Right lung (tissue), 2 donors: ENCODE measurements at regions not wholly inside any gene's neighbourhood (a gene's known extent, or its start where the extent isn't known, plus 50 kb on each side); places are given as distances from the start of the nearest gene placed in this dataset.

ENCODE experiments used
- DNase-seq, 2 donors: peaks; one replicate each; pipeline ENCODE4 v3.0.0-alpha.2; 2013

DNA sequence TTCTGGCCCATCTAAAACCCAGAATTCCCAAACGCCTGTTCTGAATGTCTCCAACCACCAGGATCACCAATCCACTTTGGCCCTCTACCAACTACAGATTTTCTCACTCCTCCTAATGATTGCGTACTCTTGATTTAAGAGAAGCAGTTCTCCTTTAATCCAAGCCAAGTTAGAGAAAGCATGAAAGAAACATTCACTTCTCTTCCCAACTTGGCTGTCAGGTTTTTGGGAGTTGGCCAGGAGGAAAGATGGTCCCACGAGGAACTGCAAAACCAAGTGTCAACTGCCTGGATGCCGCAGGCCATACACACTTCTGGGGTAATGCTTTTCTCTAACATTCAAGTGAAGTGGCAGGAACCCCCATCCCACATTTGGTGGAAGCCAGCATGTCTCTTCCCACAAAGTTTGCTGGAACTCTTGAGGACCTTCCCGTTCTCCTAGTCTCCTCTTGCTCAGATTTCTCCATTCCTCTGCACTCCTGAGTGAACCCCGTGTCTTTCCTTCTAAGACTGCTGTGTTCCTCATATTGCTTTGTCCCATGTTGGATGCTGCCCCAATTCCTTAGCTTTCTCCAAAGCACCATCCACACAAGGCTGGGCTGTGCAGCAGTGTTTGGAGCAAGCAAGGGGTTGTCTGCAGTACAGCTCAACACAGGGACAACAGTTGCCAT is 138.5 kb upstream of the LGALSL start:
- DNase-seq, result no peak

DNA sequence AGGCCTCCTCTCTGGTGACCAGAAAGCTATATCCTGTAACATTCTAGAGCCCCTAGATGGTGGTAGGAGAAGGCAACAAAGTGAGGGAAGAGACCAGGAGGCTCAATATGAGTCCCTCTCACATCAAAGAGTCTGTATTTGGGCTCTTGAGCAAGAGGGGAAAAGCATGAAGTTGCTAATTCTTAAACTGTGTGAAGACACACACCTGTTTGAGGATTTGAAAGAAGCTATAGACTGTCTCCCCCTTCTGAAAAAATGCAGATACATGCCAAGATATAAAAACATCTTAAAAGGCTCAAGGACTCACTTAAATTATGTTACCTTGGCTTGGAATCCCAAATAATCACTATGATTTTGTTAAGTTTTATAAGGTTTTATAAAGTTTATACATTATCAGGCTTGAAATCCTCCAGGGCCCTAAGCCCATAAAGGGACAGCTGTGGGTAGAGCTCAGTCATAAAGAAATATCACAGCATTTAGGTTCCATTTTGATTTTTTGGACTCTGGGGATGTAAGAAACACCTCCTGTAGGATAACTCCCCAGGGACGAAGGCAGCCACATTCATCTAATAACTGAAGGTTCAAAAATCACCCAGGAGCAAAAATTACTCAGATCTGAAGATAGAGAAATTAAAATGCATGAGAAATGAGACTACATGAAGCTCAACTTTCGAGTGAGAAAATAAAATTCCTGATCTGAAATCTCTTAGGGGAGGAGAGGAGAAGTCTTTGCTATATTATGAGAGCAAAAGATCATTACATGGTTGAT is 136.1 kb upstream of the LGALSL start:
- DNase-seq, result no peak

DNA sequence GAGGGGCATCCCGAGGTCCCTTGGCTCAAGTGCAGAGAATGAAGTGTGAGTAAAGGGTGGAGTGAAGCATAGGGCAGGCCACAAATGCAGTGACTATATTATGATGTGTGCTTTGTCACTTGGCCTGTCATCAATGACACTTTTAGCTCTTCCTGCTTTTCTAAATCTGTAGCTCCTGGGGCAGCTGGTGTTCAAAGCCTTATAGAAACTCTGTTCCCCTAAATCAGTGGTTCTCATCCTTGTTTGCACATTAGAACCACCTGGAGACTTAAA is 135.6 kb upstream of the LGALSL start:
- no peak for DNase-seq

DNA sequence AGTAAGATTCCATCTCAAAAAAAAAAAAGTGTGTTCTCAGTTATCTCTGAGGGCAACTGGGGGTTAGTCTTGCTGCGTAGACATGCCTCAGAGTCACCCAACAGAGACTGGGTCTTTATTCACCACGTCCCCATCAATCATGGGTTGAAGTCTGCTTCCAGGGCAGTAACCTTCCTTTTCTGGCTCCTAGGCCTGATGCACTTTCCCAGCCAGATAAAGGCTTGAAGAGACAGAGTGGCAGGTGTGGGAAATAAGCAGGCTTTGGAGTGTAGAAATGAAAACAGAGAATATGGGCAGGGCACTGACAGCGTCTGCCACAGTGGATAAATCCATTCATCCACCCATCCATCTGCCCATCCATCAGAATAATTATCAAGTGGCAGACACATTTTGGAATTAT is 134.1 kb upstream of the LGALSL start:
- DNase-seq, result no peak

DNA sequence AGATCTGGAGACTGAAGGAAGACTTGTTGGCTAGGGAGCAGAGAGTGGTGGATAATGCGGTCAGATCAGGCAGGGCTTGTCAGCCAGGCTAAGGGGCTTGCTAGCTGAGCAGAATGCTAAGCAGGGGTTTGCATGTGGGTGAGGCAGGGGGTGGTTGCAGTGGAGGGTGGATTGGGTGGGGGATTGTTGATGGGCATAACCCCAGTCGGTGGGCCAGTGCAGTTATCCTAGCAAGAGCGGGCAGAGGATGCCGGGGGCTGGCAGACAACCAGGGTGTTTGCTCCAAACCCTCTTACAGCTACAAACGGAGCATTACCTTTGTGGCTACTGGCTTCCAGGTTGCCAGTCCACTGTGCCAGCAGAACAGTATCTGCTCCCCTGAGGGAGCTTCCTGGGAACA is 131.5 kb upstream of the LGALSL start:
- no peak for DNase-seq

DNA sequence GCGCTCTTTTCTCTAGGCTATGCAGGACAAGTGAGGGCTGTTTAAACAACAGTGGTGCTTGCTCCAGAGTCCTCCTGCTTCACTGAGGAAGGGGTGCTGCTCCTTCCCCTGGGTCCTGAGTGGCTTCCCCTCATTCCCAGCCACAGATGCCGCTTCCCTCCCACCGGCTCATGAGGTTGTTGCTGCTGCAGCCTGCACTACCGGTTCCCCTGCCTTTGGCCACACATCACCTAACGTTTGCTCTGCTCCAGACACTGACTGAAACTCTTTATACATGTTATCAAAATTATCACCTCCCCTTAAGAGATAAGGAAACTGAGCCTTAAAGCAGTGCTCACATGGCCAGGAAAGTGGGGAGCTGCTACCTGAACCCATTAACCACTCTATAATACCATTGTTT is 130.8 kb upstream of the LGALSL start:
- DNase-seq, result no peak

DNA sequence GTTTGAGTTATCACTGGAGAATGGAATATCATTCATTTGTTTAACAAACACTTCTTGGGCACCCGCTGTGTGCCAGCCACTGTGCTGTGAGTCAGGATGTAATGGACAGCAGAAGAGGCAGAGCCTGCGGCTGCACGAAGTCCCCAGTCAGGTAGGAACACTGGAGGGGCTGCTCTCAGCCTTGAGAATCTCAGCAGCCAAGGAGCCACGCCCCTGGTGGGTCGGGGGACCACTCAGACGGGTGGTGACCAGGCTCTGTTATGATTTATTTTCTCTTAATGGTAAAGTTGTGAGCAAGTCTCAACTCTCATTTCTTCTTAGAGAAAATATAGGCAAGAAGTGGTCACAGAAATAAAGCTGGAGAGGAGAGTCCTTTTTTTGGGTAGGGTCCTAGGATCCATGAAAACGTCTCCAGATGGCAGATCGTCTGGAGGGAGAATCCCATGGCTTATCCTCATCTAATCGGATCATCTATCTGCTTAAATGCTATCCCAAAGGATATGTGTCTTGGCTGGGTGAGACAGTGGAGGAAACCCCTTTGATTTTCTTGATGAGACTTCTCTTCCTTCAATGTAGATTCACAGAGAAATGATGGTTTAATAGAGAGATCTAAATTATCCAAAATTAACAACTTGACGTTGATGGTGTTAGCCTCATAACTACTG is 129.1 kb upstream of the LGALSL start:
- no peak for DNase-seq

DNA sequence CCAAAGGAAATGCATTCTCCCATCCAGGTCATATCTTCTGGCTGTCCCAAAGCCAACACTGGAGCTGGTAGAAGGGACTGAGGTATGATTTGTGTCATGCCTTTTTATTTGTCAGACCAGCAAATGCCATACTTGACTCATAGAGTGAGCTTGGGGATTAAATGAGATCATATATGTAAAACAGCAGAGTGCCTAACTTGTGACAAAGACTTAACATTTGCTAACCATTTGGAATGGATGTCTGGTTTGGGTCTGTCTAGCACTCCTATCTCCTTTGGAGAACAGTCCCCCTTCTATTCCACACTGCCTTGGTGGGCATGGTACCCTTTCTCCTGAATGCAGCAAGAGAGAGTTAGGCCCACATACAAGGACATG is 128.5 kb upstream of the LGALSL start:
- no peak for DNase-seq

DNA sequence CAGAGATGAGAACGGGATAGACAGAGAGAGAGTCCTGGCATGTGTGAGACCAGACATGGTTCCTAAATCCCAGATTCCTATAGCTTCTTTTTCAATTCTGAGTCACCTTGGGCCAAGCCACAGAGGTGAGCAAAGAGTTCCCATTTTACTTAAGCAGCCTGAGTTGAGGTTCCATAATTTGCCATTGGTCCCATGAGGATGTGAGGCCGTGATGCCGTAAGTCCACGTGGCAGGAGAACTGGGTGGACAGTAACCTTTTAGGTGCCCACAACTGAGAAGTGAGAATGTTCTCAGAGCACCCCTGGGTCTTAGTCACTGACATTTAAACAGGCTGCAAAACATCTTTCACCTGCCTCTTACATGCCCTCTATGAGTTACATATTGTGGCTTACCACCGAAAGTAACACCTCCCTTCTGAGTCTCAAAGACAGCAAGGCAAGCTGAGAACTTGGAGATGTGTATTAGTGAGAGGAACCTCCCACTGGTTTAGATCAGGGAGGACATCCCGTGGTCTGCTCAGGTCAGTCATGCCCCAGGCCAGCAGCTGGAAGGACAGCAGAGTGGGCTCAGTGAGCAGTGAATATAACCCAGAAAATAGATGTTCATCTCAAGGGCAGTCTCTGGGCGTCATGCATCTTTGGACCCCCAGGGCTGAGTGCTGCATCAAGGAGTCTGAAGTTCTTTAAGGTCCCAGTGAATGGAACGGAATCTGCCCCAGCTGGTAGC is 127.9 kb upstream of the LGALSL start:
- no peak for DNase-seq

DNA sequence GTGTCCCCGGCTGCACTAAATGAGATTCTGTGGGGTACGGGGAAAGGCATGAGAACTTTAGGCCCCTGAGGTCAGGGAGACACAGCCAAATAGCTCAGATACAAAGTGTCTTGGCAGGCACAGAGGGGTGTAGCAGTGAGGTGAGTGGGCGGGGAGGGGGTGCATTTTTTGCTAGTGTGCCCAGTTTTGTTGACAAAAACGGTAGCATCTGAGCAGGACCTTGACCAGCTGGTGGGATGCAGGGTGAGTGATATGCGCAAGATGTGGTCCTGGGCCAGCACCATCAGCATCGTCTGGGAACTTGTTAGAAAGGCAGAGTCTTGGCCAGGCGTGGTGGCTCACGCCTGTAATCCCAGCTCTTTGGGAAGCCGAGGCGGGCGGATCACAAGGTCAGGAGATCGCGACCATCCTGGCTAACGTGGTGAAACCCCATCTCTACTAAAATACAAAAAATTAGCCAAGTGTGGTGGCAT is 127.3 kb upstream of the LGALSL start:
- DNase-seq, result no peak

DNA sequence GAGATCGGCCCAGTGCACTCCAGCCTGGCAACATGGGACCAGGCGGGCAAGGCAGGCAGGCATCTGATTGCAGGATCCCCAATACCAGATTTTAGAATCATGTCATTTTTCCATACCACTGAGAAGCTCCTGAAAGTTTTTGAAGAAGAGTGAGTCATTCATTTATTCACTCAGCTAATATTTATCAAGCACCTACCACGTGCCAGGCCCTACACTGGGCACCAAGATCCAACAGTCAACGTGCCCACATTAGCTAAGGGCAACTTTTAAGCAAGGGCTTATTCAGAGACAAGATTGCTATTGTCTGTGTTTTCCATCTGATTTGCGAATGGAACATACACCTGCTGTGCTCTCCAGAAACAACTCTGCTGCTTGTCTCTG is 126.8 kb upstream of the LGALSL start:
- no peak for DNase-seq

DNA sequence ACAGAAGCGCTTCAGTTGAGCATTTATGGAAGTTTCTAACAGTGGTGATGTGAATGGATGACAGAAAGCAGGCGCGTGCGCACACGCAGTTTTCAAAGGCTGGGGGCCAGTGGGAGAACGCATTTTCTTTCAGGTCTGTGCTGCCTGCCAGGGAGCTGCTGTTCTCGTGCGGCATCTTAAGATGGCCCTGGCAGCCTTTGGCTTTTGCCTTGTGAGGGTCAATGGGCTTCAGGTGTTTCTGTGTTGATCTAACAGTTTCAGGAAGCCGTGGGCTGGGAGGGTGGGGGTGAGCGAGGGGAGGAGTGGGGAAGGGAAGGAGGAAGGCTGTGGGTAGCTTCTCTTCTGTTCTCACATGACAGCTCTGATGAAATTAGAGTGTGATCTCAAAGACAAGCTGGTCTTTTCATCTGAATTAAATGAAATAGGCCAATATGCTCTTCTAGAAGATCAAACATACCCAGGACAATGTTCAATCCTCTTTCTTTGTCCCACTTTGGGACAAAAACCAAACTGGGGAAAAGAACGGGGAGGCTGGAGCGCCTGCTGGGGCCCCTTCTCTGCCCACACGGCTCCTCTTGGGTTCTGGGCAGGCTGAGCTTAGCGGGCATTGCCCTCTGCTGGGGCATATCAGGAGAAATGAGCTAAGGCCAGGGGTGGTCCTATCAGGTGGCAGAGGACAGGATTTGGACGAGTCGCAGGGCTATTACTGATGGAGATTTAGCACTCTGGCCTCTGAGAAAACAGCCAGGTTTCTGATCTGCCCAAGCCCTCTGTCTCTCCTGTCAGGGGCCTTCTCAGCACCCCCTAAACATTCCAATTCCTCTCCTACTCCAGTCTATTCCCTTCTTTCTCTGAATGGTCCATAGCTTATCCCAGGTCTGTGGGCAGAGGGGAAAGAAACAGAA is 126.2 kb upstream of the LGALSL start:
- DNase-seq, result no peak

DNA sequence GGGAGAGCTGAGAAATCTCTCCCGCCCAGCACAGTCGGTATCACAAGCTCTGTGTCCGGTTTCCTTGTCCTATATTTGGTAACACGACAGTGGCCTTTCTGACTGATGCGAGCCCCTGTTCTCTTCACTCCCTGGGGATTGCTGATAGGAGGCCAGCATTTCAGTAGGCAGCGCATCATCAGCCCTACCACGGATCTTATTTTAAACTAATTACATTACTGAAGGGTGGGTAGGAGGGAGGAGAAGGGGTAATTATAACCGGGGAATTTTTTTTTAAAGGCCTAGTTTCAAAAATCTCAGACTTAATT is 125.6 kb upstream of the LGALSL start:
- DNase-seq, result no peak

DNA sequence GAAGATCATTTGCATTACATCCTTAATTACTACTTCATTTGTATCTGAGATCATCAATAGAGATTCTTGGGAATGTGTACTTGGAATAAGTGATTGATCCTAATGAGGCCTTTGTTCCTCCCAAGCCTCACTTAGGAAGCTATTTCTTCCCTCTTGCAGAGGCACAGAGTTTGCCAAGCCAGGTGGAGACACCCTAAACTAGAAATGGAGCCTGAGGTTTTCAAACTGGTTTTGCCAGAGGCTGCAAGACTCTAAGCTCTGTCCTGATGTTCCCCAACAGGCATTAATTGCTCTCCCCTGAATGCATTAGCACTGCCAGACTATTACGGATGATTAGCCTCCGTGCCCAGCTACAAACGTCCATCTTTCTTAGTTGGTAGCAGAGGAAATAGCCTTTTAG is 125.2 kb upstream of the LGALSL start:
- DNase-seq, result no peak

DNA sequence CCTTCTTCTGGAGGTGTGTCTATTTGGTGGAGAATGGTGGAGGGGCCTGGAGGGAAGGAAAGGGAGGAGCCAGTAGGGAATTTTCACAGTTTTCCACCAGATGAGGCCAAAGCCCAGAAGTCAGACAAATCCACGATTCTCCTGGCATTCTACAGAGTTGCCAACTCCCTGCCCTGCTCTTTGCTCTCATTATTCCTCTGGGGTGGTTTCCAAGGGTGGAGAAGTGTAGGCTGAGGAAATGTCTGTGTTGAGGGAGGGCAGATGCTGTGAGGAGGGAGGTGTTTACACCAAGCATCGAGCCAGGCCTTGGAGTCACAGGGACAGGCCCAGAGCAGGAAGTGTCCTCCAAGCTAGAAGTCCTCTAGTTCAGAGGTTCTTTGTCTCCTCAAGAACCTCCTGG is 124.1 kb upstream of the LGALSL start:
- DNase-seq, result no peak

DNA sequence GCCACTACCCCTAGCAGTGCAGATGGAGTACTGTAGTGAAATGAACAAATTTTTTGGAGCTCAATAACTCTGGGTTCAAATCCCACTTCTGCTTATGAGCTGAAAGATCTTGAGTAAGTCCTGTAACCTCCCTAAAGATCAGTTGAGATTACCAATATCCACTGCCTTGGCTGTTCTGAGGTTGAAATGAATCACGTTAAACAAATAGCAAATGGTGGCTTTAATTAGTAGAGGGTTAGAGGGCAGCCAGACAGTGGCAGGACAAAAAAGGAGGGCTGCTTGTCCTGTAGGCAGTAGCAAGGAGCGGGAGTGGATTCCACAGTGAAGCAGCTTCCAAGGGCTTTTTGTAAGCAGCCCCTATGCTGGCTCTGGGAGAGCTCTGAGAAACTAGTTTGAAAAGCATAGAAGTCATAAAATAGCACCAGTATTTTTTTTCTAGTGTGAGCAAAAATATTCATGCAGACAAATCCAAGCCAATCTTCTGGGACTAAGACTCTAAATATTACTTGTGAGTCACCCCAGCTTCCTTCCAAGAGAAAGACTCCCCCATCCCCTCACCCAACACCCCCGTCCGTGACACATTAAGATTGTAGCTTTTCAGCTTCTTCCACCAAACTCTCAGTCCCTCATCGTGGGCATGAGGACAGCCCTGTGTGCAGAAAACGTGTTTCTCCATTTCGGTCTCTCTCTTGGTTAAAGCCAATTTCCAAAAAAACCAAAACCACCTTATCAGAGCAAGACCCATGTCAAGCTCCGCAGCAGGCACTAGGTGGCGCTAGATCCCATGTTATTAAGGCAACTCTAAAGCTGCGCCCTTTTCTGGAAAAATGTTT is 123.5 kb upstream of the LGALSL start:
- peak; percentile 82 to 89 for DNase-seq

DNA sequence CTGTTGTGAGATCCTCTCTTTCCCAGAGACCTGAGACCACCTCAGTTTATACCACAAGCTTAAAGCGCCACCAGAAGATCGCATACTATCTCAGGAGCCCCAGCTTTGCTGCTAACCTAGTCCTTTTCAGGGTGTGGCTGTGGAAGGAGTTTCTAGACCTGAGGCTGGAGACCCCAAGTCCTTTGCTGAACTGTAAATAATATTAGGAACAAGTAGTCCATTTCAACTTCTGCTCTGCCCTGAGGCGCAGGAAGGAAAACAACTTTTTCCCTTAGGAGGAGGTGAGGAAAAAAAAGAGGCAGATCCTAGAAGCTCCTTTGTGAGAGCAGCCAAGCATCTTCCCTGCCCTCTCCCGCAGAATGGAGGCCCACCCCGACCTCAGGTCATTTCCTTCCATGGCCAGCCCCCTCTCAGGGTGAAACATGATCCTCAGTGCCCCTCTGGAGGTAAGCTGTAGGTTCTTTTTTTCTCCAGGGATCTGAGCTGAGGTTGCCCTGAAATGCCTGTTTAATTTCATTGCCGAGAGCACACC is 122.8 kb upstream of the LGALSL start:
- no peak for DNase-seq

DNA sequence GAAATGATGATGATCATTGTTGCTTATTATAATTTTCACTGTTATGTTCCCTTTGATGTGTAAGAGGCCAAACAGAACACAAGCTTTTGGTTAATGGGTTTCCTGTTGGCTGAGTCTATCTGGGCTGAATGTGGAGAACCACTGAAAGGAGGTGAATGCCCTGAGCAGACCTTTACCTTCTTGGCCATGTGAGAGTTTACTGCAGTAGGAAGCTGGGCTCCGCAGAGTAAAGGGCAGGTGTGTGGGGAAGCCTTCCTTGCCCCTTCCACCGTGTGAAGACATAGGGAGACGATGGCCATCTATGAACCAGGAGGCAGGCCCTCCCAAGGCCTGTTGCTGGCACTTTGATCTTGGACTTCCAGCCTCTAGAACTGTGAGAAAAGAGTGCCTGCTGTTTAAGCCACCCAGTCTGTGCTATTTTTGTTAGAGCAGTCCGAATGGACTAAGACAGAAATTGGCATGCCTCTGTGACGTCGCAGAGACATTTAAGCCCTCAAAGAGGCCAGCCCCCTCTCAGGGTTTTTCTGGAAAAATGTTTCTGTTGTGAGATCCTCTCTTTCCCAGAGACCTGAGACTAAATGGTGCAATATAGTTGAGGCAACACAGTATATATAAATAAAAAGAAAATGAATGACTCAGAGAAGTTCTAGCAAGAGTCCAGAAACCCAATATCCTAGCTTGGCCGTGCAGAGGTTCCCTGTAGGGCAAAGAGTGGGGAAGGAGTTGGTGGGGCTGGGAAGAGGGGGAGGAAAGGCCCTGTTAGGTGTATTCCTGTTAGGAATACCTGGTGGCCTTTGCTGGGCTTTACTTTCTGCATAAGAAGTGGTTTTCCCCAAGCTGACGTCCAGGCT is 121.9 kb upstream of the LGALSL start:
- DNase-seq, result no peak

DNA sequence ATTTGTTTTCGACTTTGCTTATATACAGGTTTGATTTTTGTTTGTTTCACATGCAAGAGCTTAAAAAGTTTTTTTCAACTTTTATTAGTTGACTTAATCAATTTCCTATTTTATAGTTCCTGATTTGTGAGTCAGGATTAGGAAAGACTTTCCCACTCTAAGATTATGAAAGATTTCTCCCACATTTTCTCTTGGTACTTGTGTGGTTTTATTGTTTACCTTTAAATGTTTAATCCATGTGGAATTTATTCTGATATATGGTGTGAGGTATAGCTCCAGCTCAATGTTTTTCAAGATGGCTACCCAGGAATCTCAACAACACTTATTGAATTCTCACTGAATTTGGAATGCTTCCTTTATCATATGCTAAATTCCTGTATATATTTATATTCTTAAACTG is 117.8 kb upstream of the LGALSL start:
- no peak for DNase-seq

DNA sequence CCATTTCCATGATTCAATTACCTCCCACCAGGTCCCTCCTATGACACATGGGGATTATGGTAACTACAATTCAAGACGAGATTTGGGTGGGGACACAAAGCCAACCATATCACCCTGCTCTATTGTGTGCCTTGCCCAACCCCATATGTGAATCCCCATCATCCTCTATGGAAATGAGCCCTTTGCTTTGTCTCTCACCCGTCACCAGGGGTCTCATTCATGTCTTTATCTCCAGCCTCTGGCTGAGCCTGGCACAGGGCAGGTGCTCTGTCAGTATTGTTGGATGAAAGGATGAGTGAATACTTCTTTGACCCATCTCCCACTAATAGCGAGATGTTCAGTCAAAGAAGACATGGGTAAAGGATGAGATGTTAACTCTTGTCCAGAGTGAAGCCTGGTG is 116.6 kb upstream of the LGALSL start:
- no peak for DNase-seq
